Hepatocyte (in vitro differentiated cells): ENCODE measurements at regions not wholly inside any gene's neighbourhood (a gene's known extent, or its start where the extent isn't known, plus 50 kb on each side); places are given as distances from the start of the nearest gene placed in this dataset.

Experiments
- DNase-seq: peaks from one replicate; pipeline ENCODE4 v3.0.0-alpha.2; 2016; ENCODE audit warnings: low spot score
- H2AFZ ChIP-seq: fragments of 200-600 bp; sonication (generic); 2 replicates; pipeline ENCODE4 v1.6.0; 2016; ENCODE audit warnings: antibody characterized with exemption, mild to moderate bottlenecking
- H3K27ac ChIP-seq: fragments of 200-600 bp; sonication (generic); 2 replicates; pipeline ENCODE4 v1.5.1; 2016; ENCODE audit warnings: mild to moderate bottlenecking
- H3K27me3 ChIP-seq: fragments of 200-600 bp; sonication (generic); 2 replicates; pipeline ENCODE4 v1.6.1; 2016
- H3K36me3 ChIP-seq: fragments of 200-600 bp; sonication (generic); replicated peaks from 2 replicates; pipeline ENCODE4 v1.5.1; 2016; ENCODE audit warnings: low read depth; ENCODE audit not compliant: insufficient read depth
- H3K4me1 ChIP-seq: fragments of 200-600 bp; sonication (generic); 2 replicates; pipeline ENCODE4 v1.5.1; 2016; ENCODE audit warnings: mild to moderate bottlenecking, moderate library complexity; ENCODE audit not compliant: insufficient read depth
- H3K4me2 ChIP-seq: fragments of 200-600 bp; sonication (generic); 2 replicates; pipeline ENCODE4 v1.6.0; 2016
- H3K4me3 ChIP-seq: fragments of 200-600 bp; sonication (generic); 2 replicates; pipeline ENCODE4 v1.5.1; 2016; ENCODE audit warnings: mild to moderate bottlenecking
- H3K79me2 ChIP-seq: fragments of 200-600 bp; sonication (generic); 2 replicates; pipeline ENCODE4 v1.6.0; 2017; ENCODE audit warnings: mild to moderate bottlenecking
- H3K9me2 ChIP-seq: fragments of 200-600 bp; sonication (generic); replicated peaks from 2 replicates; pipeline ENCODE4 v1.6.0; 2017; ENCODE audit warnings: mild to moderate bottlenecking; ENCODE audit not compliant: insufficient read depth
- H3K9me3 ChIP-seq: fragments of 200-600 bp; sonication (generic); 2 replicates; pipeline ENCODE4 v1.5.1; 2016; ENCODE audit warnings: low read depth, mild to moderate bottlenecking
- H4K20me1 ChIP-seq: fragments of 200-600 bp; sonication (generic); 2 replicates; pipeline ENCODE4 v1.6.0; 2016; ENCODE audit warnings: mild to moderate bottlenecking; ENCODE audit not compliant: insufficient read depth, poor library complexity, severe bottlenecking
- CTCF ChIP-seq: fragments of 200-600 bp; sonication (generic); IDR thresholded peaks from 2 replicates; pipeline ENCODE4 v1.5.1; 2016; ENCODE audit warnings: antibody characterized with exemption, mild to moderate bottlenecking; ENCODE audit not compliant: poor library complexity
- EZH2 ChIP-seq: fragments of 200-600 bp; sonication (generic); IDR thresholded peaks from 2 replicates; pipeline ENCODE4 v1.6.1; 2016; ENCODE audit warnings: antibody characterized with exemption, mild to moderate bottlenecking, borderline replicate concordance
- EZH2phosphoT487 ChIP-seq: fragments of 200-600 bp; sonication (generic); IDR thresholded peaks from one replicate; pipeline ENCODE4 v1.6.1; 2018; ENCODE audit warnings: antibody characterized with exemption, mild to moderate bottlenecking, low read depth, moderate library complexity; ENCODE audit not compliant: unreplicated experiment, severe bottlenecking
- WGBS: methylation state at CpG from one replicate; pipeline ENCODE4 v1.1.6; 2016; ENCODE audit warnings: low lambda C conversion rate; ENCODE audit errors: missing lambda C conversion rate; 5-methylcytosine and 5-hydroxymethylcytosine counted together

GRCh38 chr20:20897145-20897544 lies 184.7 kb upstream of the RALGAPA2 start:
- Histone ChIP-seq H2AFZ (no peak overlapping the region), H3K9me2 (no peaks in the 10 kb centered on the region), H3K4me1 (no peaks in the 10 kb centered on the region), H4K20me1 (no peaks in the 10 kb centered on the region), H3K36me3 (no peaks in the 10 kb centered on the region), H3K79me2 (no peaks in the 10 kb centered on the region), H3K9me3 (no peaks in the 10 kb centered on the region), H3K4me2 (no peak overlapping the region), H3K27ac (no peak overlapping the region), H3K4me3 (no peak overlapping the region), H3K27me3 (no peaks in the 10 kb centered on the region)
- TF ChIP-seq CTCF: no peak
- no peak for TF ChIP-seq EZH2
- TF ChIP-seq EZH2phosphoT487: no peak
- no peak for DNase-seq

- DNase-seq: no peak
- Histone ChIP-seq H2AFZ (no peak overlapping the region), H3K9me2 (no peaks in the 10 kb centered on the region), H3K4me1 (no peaks in the 10 kb centered on the region), H3K36me3 (no peaks in the 10 kb centered on the region), H3K4me3 (no peak overlapping the region), H3K9me3 (no peaks in the 10 kb centered on the region), H4K20me1 (no peaks in the 10 kb centered on the region), H3K27me3 (no peaks in the 10 kb centered on the region), H3K79me2 (no peaks in the 10 kb centered on the region), H3K27ac (no peak overlapping the region), H3K4me2 (no peak overlapping the region)
- TF ChIP-seq EZH2phosphoT487 (no peak), EZH2 (no peak), CTCF (no peak)
- 83% methylated on average over 3 of the region's 3 CpGs for WGBS
Observed at GRCh38 chr20:20896606-20897005, 184.2 kb upstream of the RALGAPA2 start.

GRCh38 chr20:20895537-20895936 lies 183.1 kb upstream of the RALGAPA2 start:
- no peak overlapping the region for H2AFZ ChIP-seq
- H3K9me3 ChIP-seq: no peaks in the 10 kb centered on the region
- no peak overlapping the region for H3K4me3 ChIP-seq

More at GRCh38 chr20:20895537-20895936, 183.1 kb upstream of the RALGAPA2 start:
- TF ChIP-seq EZH2phosphoT487: no peak
- TF ChIP-seq CTCF: no peak
- TF ChIP-seq EZH2: no peak
- no peaks in the 10 kb centered on the region for H3K4me1 ChIP-seq
- no peaks in the 10 kb centered on the region for H3K9me2 ChIP-seq
- 87% methylated on average over 12 of the region's 12 CpGs for WGBS
- H3K79me2 ChIP-seq: no peaks in the 10 kb centered on the region
- H3K27ac ChIP-seq: no peak overlapping the region
- no peaks in the 10 kb centered on the region for H4K20me1 ChIP-seq
- no peak overlapping the region for H3K4me2 ChIP-seq
- no peak for DNase-seq
- no peaks in the 10 kb centered on the region for H3K36me3 ChIP-seq
- no peaks in the 10 kb centered on the region for H3K27me3 ChIP-seq
